ENCODE measurements at regions not wholly inside any gene's neighbourhood (a gene's known extent, or its start where the extent isn't known, plus 50 kb on each side); places are given as distances from the start of the nearest gene placed in this dataset.

DNA sequence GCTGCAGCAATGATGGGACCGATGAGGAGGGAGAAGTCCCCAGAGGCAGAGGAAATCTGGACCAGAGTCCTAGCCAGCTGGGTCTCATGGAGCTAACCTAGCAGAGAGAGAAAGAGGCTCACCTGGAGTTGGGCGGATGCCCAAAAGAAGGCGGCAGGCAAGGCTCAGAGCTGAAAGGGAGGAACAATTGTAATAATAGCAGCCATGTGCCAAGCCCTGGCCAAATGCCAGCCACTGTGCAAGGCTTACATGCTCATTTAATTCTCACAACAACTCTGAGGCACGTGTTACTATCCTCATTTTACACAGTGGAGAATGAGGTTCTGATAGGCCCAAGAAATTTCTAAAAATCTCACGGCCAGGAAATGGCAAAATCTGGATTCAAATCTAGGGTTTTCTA is 50.0 kb upstream of the ZNF648 start:
- TF ChIP-seq, protein P1, sequence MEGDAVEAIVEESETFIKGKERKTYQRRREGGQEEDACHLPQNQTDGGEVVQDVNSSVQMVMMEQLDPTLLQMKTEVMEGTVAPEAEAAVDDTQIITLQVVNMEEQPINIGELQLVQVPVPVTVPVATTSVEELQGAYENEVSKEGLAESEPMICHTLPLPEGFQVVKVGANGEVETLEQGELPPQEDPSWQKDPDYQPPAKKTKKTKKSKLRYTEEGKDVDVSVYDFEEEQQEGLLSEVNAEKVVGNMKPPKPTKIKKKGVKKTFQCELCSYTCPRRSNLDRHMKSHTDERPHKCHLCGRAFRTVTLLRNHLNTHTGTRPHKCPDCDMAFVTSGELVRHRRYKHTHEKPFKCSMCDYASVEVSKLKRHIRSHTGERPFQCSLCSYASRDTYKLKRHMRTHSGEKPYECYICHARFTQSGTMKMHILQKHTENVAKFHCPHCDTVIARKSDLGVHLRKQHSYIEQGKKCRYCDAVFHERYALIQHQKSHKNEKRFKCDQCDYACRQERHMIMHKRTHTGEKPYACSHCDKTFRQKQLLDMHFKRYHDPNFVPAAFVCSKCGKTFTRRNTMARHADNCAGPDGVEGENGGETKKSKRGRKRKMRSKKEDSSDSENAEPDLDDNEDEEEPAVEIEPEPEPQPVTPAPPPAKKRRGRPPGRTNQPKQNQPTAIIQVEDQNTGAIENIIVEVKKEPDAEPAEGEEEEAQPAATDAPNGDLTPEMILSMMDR (IDR thresholded peaks at IDR 0.05) = no peak
- TF ChIP-seq ZFX (IDR thresholded peaks at IDR 0.05; ENCODE audit: borderline replicate concordance) = no peak
